Testis (tissue), 2 donors: ENCODE measurements at regions not wholly inside any gene's neighbourhood (a gene's known extent, or its start where the extent isn't known, plus 50 kb on each side); places are given as distances from the start of the nearest gene placed in this dataset.

Experiments used
- DNase-seq: peaks from one replicate; pipeline ENCODE4 v3.0.0-alpha.2; 2019
- H3K27ac ChIP-seq, 2 donors: fragments of 200-600 bp; sonication (generic); one replicate each; pipeline ENCODE4 v1.5.1; 2019
- H3K27me3 ChIP-seq: fragments of 200-600 bp; sonication (generic); one replicate; pipeline ENCODE4 v1.5.1; 2019
- H3K36me3 ChIP-seq: fragments of 200-600 bp; sonication (generic); one replicate; pipeline ENCODE4 v1.5.1; 2017; ENCODE audit warnings: low read depth; ENCODE audit errors: missing control alignments
- H3K4me1 ChIP-seq: fragments of 200-600 bp; sonication (generic); one replicate; pipeline ENCODE4 v1.5.1; 2019
- H3K4me3 ChIP-seq, 2 donors: fragments of 200-600 bp; sonication (generic); one replicate each; pipeline ENCODE4 v1.5.1; 2017 to 2019
- H3K9me3 ChIP-seq: fragments of 200-600 bp; sonication (generic); one replicate; pipeline ENCODE4 v1.5.1; 2017
- CTCF ChIP-seq, 3 experiments: fragments of 450-650 bp in 2 of 3; fragments of 200-600 bp in 1 of 3; sonication (generic) in 1 of 3; IDR thresholded peaks; one replicate each; pipeline ENCODE4 v1.5.1; 2016 to 2019; ENCODE audit warnings: antibody characterized with exemption in 3 of 3, mild to moderate bottlenecking in 2 of 3, moderate library complexity in 1 of 3
- POLR2A ChIP-seq: fragments of 450-650 bp; IDR thresholded peaks from one replicate; pipeline ENCODE4 v1.6.1; 2017; ENCODE audit warnings: antibody characterized with exemption, mild to moderate bottlenecking, moderate library complexity
- WGBS, 2 donors: methylation state at CpG; one replicate each; pipeline ENCODE4 v1.1.5; 2018; 5-methylcytosine and 5-hydroxymethylcytosine counted together
- intact Hi-C: fragments of 100-400 bp; cut with DNase I; formaldehyde crosslinking; loops from one replicate; pipeline ENCODE4 v1.15.1; 2023; ENCODE audit warnings: low total_unique reads

GRCh38 chr12:89878950-89879349 is 170.3 kb upstream of the ATP2B1 start:
- WGBS, 2 donors: 80 to 87% methylated on average over 2 of the region's 2 CpGs
- Histone ChIP-seq H3K4me1 (no peaks in the 10 kb centered on the region), H3K27ac (no peak overlapping the region), H3K36me3 (no peaks in the 10 kb centered on the region), H3K9me3 (no peaks in the 10 kb centered on the region), H3K4me3 (no peak overlapping the region), H3K27me3 (no peaks in the 10 kb centered on the region)
- no peak for DNase-seq
- no peak for TF ChIP-seq POLR2A
- no peak for TF ChIP-seq CTCF (IDR thresholded peaks at IDR 0.05)
- intact Hi-C loops: no loop called here

- intact Hi-C loops: no loop called here
- Histone ChIP-seq H3K27ac (no peak overlapping the region), H3K27me3 (no peaks in the 10 kb centered on the region), H3K9me3 (no peaks in the 10 kb centered on the region), H3K4me3 (no peak overlapping the region), H3K36me3 (no peaks in the 10 kb centered on the region), H3K4me1 (no peaks in the 10 kb centered on the region)
- no peak for TF ChIP-seq POLR2A
- WGBS, 2 donors: 95 to 97% methylated on average over 6 of the region's 6 CpGs
- DNase-seq: no peak
Observed at GRCh38 chr12:89878327-89878726, 169.7 kb upstream of the ATP2B1 start.

GRCh38 chr12:89877671-89878070 is 169.0 kb upstream of the ATP2B1 start:
- 78 to 91% methylated on average over 3 of the region's 3 CpGs for WGBS, 2 donors
- H3K27ac ChIP-seq: no peak overlapping the region
- no peaks in the 10 kb centered on the region for H3K36me3 ChIP-seq
- no peaks in the 10 kb centered on the region for H3K27me3 ChIP-seq
- no peak for DNase-seq
- no peak overlapping the region for H3K4me3 ChIP-seq
- intact Hi-C loops: no loop called here
- no peak for TF ChIP-seq POLR2A
- no peak for TF ChIP-seq CTCF (IDR thresholded peaks at IDR 0.05)
- no peaks in the 10 kb centered on the region for H3K4me1 ChIP-seq
- H3K9me3 ChIP-seq: no peaks in the 10 kb centered on the region

- no peaks in the 10 kb centered on the region for H3K27me3 ChIP-seq
- no peaks in the 10 kb centered on the region for H3K36me3 ChIP-seq
- WGBS, 2 donors: 96% methylated on average over 3 of the region's 3 CpGs
- no peak overlapping the region for H3K27ac ChIP-seq
- H3K9me3 ChIP-seq: no peaks in the 10 kb centered on the region
- no peaks in the 10 kb centered on the region for H3K4me1 ChIP-seq
- intact Hi-C loops: no loop called here
- no peak for DNase-seq
- H3K4me3 ChIP-seq: no peak overlapping the region
- TF ChIP-seq POLR2A (no peak), CTCF (IDR thresholded peaks at IDR 0.05) (no peak)
Observed at GRCh38 chr12:89877136-89877535, 168.5 kb upstream of the ATP2B1 start.

- DNase-seq: no peak
- Histone ChIP-seq H3K36me3 (no peaks in the 10 kb centered on the region), H3K27me3 (no peaks in the 10 kb centered on the region), H3K27ac (no peak overlapping the region), H3K9me3 (no peaks in the 10 kb centered on the region), H3K4me3 (no peak overlapping the region), H3K4me1 (no peaks in the 10 kb centered on the region)
- intact Hi-C loops: no loop called here
- WGBS, 2 donors: 53 to 57% methylated on average over 1 of the region's 1 CpG
- TF ChIP-seq CTCF (IDR thresholded peaks at IDR 0.05) (no peak), POLR2A (no peak)
Observed at GRCh38 chr12:89875809-89876208, 167.2 kb upstream of the ATP2B1 start.
